ENCODE measurements at regions not wholly inside any gene's neighbourhood (a gene's known extent, or its start where the extent isn't known, plus 50 kb on each side); places are given as distances from the start of the nearest gene placed in this dataset.

DNA sequence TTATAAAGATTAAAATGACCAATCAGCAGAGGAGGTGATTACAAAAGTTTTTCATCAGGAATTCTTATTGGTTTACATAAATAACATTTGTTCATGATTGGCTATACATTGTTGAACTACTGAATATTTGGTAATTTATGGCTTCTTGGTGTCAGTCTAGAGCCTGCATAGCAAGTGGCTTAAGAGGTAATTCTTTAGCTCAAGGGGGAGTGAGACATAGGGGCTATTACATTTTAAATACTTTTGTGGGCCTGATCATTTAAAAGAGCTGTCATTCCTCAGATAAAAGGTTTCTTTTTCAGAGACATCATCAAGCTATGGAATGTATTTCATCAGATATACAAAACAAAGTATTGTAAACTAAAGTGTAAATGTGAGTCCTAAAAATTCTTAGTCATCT is 373.8 kb downstream of the EPHA4 start:
- TF ChIP-seq, protein P1, sequence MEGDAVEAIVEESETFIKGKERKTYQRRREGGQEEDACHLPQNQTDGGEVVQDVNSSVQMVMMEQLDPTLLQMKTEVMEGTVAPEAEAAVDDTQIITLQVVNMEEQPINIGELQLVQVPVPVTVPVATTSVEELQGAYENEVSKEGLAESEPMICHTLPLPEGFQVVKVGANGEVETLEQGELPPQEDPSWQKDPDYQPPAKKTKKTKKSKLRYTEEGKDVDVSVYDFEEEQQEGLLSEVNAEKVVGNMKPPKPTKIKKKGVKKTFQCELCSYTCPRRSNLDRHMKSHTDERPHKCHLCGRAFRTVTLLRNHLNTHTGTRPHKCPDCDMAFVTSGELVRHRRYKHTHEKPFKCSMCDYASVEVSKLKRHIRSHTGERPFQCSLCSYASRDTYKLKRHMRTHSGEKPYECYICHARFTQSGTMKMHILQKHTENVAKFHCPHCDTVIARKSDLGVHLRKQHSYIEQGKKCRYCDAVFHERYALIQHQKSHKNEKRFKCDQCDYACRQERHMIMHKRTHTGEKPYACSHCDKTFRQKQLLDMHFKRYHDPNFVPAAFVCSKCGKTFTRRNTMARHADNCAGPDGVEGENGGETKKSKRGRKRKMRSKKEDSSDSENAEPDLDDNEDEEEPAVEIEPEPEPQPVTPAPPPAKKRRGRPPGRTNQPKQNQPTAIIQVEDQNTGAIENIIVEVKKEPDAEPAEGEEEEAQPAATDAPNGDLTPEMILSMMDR (conservative IDR thresholded peaks at IDR 0.05): no peak

DNA sequence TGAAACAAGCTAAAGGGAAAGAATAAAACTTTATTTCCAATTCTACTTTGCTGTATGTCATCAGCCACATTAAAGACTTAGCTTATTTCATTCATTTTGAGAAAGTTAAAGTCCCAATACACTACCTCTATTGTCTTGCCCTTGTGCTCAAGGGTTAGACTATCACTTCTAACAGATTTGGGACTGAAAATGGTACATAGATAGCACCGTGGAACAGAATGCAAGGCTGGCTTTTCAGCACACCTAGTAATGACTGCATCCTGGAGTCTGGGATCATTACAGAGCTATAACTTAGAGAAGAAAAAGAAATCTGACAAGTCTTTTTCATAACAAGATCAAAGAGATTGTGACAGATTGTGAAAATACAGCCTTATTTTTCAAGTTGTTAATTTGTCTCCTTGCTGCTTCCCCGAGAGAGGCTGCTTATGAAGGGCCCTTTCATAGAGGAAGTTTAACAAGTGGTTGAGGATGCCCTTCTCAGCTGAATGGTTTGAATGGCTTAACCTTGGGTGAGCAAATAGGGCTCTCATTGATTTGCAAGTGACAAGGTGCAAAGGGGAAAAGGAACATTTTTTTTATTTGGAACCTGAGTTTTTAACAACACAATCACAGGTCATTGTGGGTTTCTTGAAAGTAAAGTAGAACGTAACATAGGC is 371.8 kb downstream of the EPHA4 start:
- Mint-ChIP-seq H3K4me1 (ENCODE audit: unreplicated experiment) (peaks cover 11% of the 10 kb centered on the region), H3K27ac (no peak overlapping the region), H3K27me3 (peaks cover 2% of the 10 kb centered on the region), H3K36me3 (no peaks in the 10 kb centered on the region), H3K9me3 (peaks cover 10% of the 10 kb centered on the region), H3K4me3 (no peak overlapping the region)
- TF ChIP-seq, protein P1 (conservative IDR thresholded peaks at IDR 0.05): no peak
- no peak for DNase-seq (ENCODE audit: extremely low spot score, unreplicated experiment)

More for the DNA sequence above, 373.8 kb downstream of the EPHA4 start:
- DNase-seq (ENCODE audit: extremely low spot score, unreplicated experiment): no peak
- Mint-ChIP-seq H3K27ac (no peak overlapping the region), H3K4me3 (no peak overlapping the region), H3K36me3 (no peaks in the 10 kb centered on the region), H3K9me3 (peaks cover 20% of the 10 kb centered on the region), H3K4me1 (ENCODE audit: unreplicated experiment) (peaks cover 5% of the 10 kb centered on the region), H3K27me3 (no peaks in the 10 kb centered on the region)

DNA sequence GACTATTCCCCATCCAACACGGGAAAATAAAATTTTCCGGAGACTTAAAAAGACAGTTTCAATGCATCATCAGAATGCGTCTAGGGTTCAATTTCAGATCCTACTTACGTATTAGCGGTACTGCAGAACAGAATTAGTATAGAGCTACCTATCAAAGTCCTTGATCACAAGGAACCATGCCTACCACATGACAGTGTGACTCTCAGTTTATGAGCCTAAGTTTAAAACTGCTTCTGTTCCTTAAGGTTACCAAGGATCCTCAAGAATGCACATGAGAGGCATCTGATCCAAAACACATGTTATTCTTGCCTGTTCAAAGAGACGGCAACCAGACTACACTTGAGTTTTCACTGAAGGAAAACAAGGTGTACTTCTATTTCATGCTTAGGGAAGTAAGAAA is 369.7 kb downstream of the EPHA4 start:
- peaks cover 14% of the 10 kb centered on the region for H3K4me1 Mint-ChIP-seq (ENCODE audit: unreplicated experiment)
- H3K27me3 Mint-ChIP-seq: peaks cover 2% of the 10 kb centered on the region
- DNase-seq (ENCODE audit: extremely low spot score, unreplicated experiment): no peak

DNA sequence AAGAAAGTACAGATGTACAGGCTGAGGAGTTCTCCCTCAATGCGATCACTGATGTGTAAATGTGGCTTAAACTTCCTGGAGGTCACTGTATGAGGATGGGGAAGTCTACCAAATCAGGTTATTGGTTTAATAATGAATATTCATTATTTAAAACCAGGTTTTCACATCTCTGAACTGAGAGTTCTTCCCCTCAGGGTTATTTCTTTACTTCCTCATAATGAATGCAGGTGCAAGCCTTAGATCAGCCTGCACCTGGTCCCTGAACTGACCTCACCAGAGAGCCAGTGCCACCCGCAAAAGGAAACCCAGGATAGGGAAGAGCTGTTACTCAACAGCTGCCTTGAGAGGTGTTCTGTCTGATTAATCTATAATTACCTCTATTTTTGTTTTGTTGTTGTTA is 369.0 kb downstream of the EPHA4 start:
- no peak overlapping the region for H3K4me3 Mint-ChIP-seq
- TF ChIP-seq, protein P1 (conservative IDR thresholded peaks at IDR 0.05): no peak
- peaks cover 9% of the 10 kb centered on the region for H3K4me1 Mint-ChIP-seq (ENCODE audit: unreplicated experiment)
- H3K9me3 Mint-ChIP-seq: peaks cover 5% of the 10 kb centered on the region
- H3K27ac Mint-ChIP-seq: no peak overlapping the region
- H3K27me3 Mint-ChIP-seq: peaks cover 2% of the 10 kb centered on the region
- no peaks in the 10 kb centered on the region for H3K36me3 Mint-ChIP-seq
- DNase-seq (ENCODE audit: extremely low spot score, unreplicated experiment): no peak

More for the DNA sequence above, 369.7 kb downstream of the EPHA4 start:
- TF ChIP-seq, protein P1 (conservative IDR thresholded peaks at IDR 0.05): no peak
- H3K27ac Mint-ChIP-seq: no peak overlapping the region
- H3K36me3 Mint-ChIP-seq: no peaks in the 10 kb centered on the region
- H3K9me3 Mint-ChIP-seq: peaks cover 5% of the 10 kb centered on the region
- H3K4me3 Mint-ChIP-seq: no peak overlapping the region

DNA sequence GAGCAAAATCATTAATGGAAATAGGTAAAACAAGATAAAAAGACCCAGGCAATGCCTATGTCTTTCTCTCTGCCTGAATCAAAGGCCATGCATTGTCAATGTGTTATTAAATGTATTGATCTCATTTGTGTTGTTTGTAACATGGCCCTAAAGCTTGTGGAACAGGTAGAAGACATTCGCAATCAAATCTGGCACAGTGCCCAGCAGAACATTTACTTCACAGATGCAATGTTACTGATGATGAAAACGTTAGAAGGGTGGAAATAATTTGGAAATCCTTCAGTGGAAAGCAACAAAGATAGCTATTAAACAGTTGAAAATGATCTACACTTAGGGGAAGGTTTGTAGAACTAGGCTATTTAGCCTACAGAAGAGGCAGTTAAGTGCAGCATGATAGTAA is 368.2 kb downstream of the EPHA4 start:
- H3K4me3 Mint-ChIP-seq: no peak overlapping the region
- peaks cover 9% of the 10 kb centered on the region for H3K4me1 Mint-ChIP-seq (ENCODE audit: unreplicated experiment)
- H3K9me3 Mint-ChIP-seq: peaks cover 5% of the 10 kb centered on the region
- peaks cover 2% of the 10 kb centered on the region for H3K27me3 Mint-ChIP-seq
- TF ChIP-seq, protein P1 (conservative IDR thresholded peaks at IDR 0.05): no peak
- no peaks in the 10 kb centered on the region for H3K36me3 Mint-ChIP-seq
- H3K27ac Mint-ChIP-seq: no peak overlapping the region
- DNase-seq (ENCODE audit: extremely low spot score, unreplicated experiment): no peak
